HG02798 (cell line): ENCODE measurements at regions not wholly inside any gene's neighbourhood (a gene's known extent, or its start where the extent isn't known, plus 50 kb on each side); places are given as distances from the start of the nearest gene placed in this dataset.

Experiments
- ATAC-seq: cut with Tn5 transposase; IDR thresholded peaks from one replicate; pipeline ENCODE4 v1.9.1; 2021; ENCODE audit warnings: mild to moderate bottlenecking; ENCODE audit not compliant: unreplicated experiment, poor library complexity

- no peak for ATAC-seq
Observed at GRCh38 chr17:77306790-77307478, 166.2 kb downstream of the SEC14L1 start.

GRCh38 chr17:77307479-77308198, 166.9 kb downstream of the SEC14L1 start:
- no peak for ATAC-seq

- ATAC-seq, result no peak
Observed at GRCh38 chr17:77308861-77309726, 168.3 kb downstream of the SEC14L1 start.

GRCh38 chr17:77310336-77310735, 169.6 kb downstream of the SEC14L1 start:
- ATAC-seq, result no peak

GRCh38 chr17:77311371-77311981, 170.7 kb downstream of the SEC14L1 start:
- no peak for ATAC-seq

GRCh38 chr17:77312061-77312701, 171.4 kb downstream of the SEC14L1 start:
- no peak for ATAC-seq

GRCh38 chr17:77312786-77313599, 172.2 kb downstream of the SEC14L1 start:
- ATAC-seq, result no peak

- ATAC-seq, result no peak
Observed at GRCh38 chr17:77313831-77314230, 173.1 kb downstream of the SEC14L1 start.

GRCh38 chr17:77314601-77315000, 173.8 kb downstream of the SEC14L1 start:
- ATAC-seq, result no peak

- no peak for ATAC-seq
Observed at GRCh38 chr17:77315010-77315409, 174.2 kb downstream of the SEC14L1 start.

- no peak for ATAC-seq
Observed at GRCh38 chr17:77315551-77316190, 174.9 kb downstream of the SEC14L1 start.

GRCh38 chr17:77316191-77316641, 175.4 kb downstream of the SEC14L1 start:
- no peak for ATAC-seq

GRCh38 chr17:77316651-77317050, 175.9 kb downstream of the SEC14L1 start:
- no peak for ATAC-seq

GRCh38 chr17:77317091-77317750, 176.5 kb downstream of the SEC14L1 start:
- no peak for ATAC-seq

GRCh38 chr17:77318021-77318420, 177.3 kb downstream of the SEC14L1 start:
- no peak for ATAC-seq

- ATAC-seq, result no peak
Observed at GRCh38 chr17:77318491-77319210, 177.9 kb downstream of the SEC14L1 start.

- peak; percentile 36 for ATAC-seq
Observed at GRCh38 chr17:77319211-77320043, 178.7 kb downstream of the SEC14L1 start.
